SW480 (cell line): ENCODE measurements at regions not wholly inside any gene's neighbourhood (a gene's known extent, or its start where the extent isn't known, plus 50 kb on each side); places are given as distances from the start of the nearest gene placed in this dataset.
"Not testable (repeated sequence)": the region's sequence is repeated elsewhere in the genome, so short reads cannot be mapped to it uniquely, and the experiment has no call there.

Experiments used
- DNase-seq: peaks from one replicate; pipeline ENCODE4 v3.0.0-alpha.2; 2016; ENCODE audit warnings: low spot score

DNA sequence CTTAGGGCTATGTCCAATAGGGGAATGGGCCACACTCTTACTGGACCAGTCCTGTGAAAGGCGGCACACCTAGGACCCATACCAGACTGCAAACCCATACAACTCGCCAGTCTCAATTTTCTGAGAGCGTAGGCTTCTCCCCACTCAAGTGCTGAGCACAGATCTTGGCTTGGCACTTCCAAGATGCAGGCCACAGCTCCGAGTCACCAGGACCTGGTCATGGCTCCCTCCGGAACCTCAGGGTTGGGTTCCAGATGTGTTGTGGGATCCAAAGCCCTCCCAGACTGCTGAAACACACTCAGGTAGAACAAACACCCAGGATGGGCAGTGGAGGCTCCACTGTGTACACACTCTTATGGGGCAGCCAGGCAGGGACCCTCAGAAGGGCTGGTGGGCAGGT, 103.3 kb downstream of the TMEM144 start:
- DNase-seq: no peak

- DNase-seq: no peak
Measured at GRCh38 chr4:158314756-158315487, 104.6 kb downstream of the TMEM144 start.

DNA sequence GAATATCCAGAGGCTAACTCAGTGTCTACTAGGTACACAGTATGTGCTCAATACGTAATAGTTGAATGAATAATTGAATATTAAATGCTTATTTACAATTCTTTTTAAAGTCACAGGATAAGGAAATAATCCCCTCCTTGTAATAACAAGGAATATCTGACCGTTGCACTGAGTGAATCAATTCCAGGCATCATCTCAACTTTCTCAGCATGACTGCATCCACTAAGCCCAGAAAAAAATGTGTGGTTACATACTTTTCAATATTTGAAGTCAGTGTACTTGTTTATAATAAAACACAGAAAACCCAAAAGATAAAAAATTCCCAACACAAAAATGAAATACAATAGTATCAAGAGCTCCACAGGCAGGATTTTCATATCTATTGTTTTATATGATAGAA, 105.4 kb downstream of the TMEM144 start:
- DNase-seq: no peak

DNA sequence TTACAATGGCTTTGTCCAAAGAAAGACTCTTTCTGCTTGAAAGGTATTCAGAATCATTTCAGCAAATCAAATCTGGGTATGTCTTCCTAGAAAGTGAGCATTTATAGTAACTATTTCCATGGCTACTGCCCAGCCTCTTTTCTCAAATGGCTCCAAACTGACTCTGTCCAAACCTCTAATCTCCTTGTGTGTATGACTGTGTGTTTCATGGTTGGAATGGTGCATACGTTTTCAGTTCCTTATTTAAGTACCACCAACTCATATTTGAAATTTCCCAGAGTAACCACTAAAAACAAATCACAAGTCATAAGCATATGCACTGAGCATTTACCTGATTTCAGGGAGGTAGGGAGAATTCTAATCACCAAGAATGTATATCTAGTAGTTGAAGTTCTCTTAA, 106.0 kb downstream of the TMEM144 start:
- no peak for DNase-seq

GRCh38 chr4:158319880-158320279, 109.6 kb downstream of the TMEM144 start:
- no peak for DNase-seq

- no peak for DNase-seq
Measured at GRCh38 chr4:158322109-158322508, 111.8 kb downstream of the TMEM144 start.

- peak; percentile 6 for DNase-seq
Measured at GRCh38 chr4:158327525-158327924, 117.2 kb downstream of the TMEM144 start.

- no peak for DNase-seq
Measured at GRCh38 chr4:158331863-158332262, 121.6 kb downstream of the TMEM144 start.

DNA sequence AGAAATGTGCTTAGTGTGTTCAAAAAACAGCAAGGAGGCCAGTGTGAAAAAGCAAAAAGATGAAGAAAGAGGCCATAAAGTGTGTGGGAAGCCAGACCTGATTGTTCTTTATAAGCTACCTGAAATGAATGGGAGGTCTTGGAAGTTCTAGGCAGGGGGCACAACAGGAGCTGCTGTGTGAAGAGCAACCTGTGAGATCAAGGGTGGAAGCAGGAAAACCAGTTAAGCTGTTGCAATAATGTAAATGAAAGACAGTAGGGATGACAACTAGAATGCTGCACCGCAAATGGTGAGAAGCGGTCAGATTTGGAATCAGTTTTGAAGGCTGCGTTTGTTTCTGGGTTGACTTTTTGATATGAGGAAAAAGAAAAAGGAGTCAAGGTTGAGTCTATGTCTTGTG, 123.5 kb downstream of the TMEM144 start:
- no peak for DNase-seq

DNA sequence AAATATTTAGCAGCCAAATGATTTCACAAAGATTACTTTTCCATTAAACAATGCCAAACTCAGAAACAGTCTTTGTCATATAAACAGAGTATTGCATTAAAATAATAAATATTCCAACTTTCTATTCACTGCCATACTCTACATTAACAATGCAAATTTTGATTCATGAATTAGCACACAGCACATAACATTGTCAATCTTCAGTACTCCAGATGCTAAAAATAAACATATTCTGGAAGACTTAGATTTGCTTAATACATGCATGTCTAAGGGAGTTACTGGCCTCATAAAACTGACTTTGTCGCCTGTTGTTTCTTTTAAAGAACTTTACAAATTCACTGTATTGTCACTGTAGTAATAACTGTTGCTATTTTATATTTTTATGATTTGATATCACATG, 131.6 kb downstream of the TMEM144 start:
- DNase-seq: no peak

GRCh38 chr4:158346576-158346975, 136.3 kb downstream of the TMEM144 start:
- DNase-seq: no peak

- DNase-seq: no peak
Measured at GRCh38 chr4:158347556-158347955, 137.3 kb downstream of the TMEM144 start.

DNA sequence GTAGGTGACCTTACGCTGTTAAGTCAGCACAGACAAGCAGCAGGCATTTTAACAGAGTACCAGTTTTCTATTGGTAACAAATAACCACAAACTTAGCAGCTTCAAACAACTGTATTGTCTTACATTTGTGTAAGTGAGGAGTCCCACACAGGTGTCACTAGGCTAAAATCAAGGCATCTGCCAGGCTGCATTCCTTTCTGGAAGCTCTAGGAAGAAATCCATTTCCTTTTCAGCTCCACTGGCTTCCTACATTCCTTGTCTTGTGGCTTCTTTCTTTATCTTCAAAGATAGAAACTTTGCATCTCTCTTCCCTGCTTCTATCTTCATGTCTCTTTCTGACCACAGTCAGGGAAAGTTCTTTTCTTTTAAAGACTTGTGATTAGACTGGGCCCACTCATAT, 139.9 kb downstream of the TMEM144 start:
- no peak for DNase-seq

DNA sequence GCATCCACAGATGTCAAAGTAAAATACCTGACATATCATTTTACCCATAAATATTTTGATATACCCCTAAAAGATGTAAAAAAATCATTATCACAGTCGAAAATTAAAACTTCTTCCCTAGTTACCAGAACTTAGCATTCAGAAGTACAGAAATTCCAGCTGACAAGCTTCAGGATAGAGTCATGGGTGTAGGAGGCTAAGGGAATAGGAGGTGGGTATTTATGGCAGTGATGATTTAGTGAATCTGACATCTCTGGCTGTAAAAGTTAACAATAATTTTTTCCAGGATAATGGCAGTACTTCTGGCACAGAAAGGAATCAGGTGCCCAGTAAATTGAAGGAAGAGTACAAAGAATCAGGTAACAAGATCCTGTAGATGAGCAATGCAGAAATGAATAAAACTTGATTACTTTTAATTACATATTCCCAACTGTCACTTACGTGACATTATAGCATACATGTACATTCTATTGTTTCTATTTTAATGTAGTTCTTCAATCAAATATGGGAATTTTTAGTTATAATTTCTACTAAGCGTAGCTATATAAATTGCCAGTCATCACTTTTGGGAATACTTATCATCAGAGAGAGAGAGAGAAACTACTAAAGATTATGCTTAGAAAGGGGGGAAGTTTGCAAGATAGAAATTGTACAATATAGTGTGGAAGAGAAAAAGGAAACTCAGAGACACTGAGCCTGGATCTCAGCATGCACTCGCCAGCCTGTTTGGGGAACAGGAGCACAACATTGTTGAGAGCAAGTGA, 143.4 kb downstream of the TMEM144 start:
- no peak for DNase-seq

GRCh38 chr4:158356301-158356700, 146.0 kb downstream of the TMEM144 start:
- no peak for DNase-seq

GRCh38 chr4:158367932-158368441, 153.7 kb upstream of the RXFP1 start:
- DNase-seq: not testable (repeated sequence)

- DNase-seq: no peak
Measured at GRCh38 chr4:158371158-158371557, 150.5 kb upstream of the RXFP1 start.

DNA sequence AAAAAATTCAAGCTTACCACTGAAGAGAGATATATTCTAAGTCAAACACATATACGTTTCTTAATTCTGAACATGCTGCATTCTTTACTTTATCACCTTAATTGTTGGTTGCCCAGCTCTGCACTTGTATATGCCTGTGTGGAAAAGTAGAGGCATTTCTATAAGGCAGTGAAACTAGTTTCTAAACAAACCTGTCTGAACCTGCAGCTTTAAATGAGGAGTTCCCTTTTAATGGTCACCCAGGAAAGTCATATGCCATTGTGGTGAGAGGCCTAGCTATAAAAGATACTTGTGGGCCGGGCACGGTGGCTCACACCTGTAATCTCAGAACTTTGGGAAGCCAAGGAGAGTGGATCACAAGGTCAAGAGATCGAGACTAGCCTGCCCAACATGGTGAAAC, 147.4 kb upstream of the RXFP1 start:
- no peak for DNase-seq

GRCh38 chr4:158376106-158376840, 145.4 kb upstream of the RXFP1 start:
- no peak for DNase-seq

GRCh38 chr4:158384414-158384813, 137.3 kb upstream of the RXFP1 start:
- DNase-seq: no peak

DNA sequence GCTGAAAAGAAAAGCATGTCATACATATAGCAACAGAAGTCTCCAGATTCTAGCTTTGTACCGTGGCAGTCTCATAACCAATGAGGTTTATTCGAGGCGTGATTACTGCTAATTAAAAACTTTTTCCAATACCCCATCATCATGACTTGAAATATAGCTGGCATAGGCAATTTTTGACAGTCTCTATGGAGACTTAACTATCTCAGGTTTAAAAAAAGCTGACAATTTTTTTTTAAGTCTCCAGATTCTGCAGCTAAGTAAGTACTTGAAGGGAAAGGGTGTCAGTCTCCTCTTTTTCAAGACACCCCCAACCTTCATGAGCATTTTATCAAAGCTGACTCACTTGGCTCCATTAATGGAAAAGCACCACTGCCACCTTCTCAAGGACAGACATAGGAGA, 126.3 kb upstream of the RXFP1 start:
- DNase-seq: no peak

DNA sequence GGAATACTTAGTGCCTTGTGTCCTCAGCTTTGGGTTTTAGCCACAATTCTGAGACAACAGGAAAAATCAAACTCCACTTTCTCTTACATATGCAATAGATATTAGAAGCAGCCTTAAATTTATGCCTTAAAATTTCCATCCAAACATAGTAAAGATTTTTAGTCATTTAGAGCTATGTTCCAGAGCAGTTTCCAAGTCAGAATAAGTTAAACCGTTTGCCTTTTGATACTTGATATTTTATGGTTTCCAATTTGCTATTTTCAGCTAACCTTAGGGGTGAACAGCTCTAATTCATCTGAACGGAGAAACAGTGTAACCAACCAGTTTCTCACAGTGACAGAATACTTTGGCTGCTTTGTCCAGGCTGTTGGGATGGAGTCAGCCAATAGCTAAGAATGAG, 125.8 kb upstream of the RXFP1 start:
- no peak for DNase-seq

GRCh38 chr4:158397781-158398180, 123.9 kb upstream of the RXFP1 start:
- no peak for DNase-seq
